Activated naive CD4-positive, alpha-beta T cell treated with anti-CD3 and anti-CD28 coated beads, Interleukin-2, amount 50 U/mL, for 24 hours (primary cell): ENCODE measurements at regions not wholly inside any gene's neighbourhood (a gene's known extent, or its start where the extent isn't known, plus 50 kb on each side); places are given as distances from the start of the nearest gene placed in this dataset.
"Not testable (repeated sequence)": the region's sequence is repeated elsewhere in the genome, so short reads cannot be mapped to it uniquely, and the experiment has no call there.

ENCODE experiments used
- H3K27ac Mint-ChIP-seq: one replicate; pipeline ENCODE4 v1.8.0; 2021; ENCODE audit warnings: mild to moderate bottlenecking, mixed read lengths
- H3K27me3 Mint-ChIP-seq: one replicate; pipeline ENCODE4 v1.8.0; 2021; ENCODE audit warnings: mixed read lengths
- H3K36me3 Mint-ChIP-seq: one replicate; pipeline ENCODE4 v1.8.0; 2021; ENCODE audit warnings: mixed read lengths
- H3K4me1 Mint-ChIP-seq: one replicate; pipeline ENCODE4 v1.8.0; 2021; ENCODE audit warnings: mixed read lengths
- H3K4me3 Mint-ChIP-seq: one replicate; pipeline ENCODE4 v1.8.0; 2021; ENCODE audit warnings: mild to moderate bottlenecking, mixed read lengths
- H3K9me3 Mint-ChIP-seq: one replicate; pipeline ENCODE4 v1.8.0; 2021; ENCODE audit warnings: mixed read lengths

- H3K27me3 Mint-ChIP-seq, result peaks cover 6% of the 10 kb centered on the region
- no peaks in the 10 kb centered on the region for H3K4me1 Mint-ChIP-seq
- no peak overlapping the region for H3K4me3 Mint-ChIP-seq
- H3K27ac Mint-ChIP-seq, result no peak overlapping the region
- peaks cover 7% of the 10 kb centered on the region for H3K9me3 Mint-ChIP-seq
- H3K36me3 Mint-ChIP-seq, result peaks cover 2% of the 10 kb centered on the region
Observed at GRCh38 chr2:176772816-176773215, 439.8 kb upstream of the HNRNPA3 start.

GRCh38 chr2:176774766-176775451 is 437.7 kb upstream of the HNRNPA3 start:
- Mint-ChIP-seq H3K27ac (no peak overlapping the region), H3K36me3 (peaks cover 2% of the 10 kb centered on the region), H3K4me3 (no peak overlapping the region), H3K27me3 (peaks cover 2% of the 10 kb centered on the region), H3K4me1 (no peaks in the 10 kb centered on the region), H3K9me3 (peaks cover 7% of the 10 kb centered on the region)

- H3K36me3 Mint-ChIP-seq, result peaks cover 4% of the 10 kb centered on the region
- no peak overlapping the region for H3K4me3 Mint-ChIP-seq
- peaks cover 1% of the 10 kb centered on the region for H3K27me3 Mint-ChIP-seq
- H3K27ac Mint-ChIP-seq, result no peak overlapping the region
- peaks cover 7% of the 10 kb centered on the region for H3K4me1 Mint-ChIP-seq
- peaks cover 10% of the 10 kb centered on the region for H3K9me3 Mint-ChIP-seq
Observed at GRCh38 chr2:176777262-176777661, 435.3 kb upstream of the HNRNPA3 start.

- H3K9me3 Mint-ChIP-seq, result peaks cover 13% of the 10 kb centered on the region
- H3K36me3 Mint-ChIP-seq, result peaks cover 5% of the 10 kb centered on the region
- no peaks in the 10 kb centered on the region for H3K27me3 Mint-ChIP-seq
- H3K27ac Mint-ChIP-seq, result no peak overlapping the region
- no peak overlapping the region for H3K4me3 Mint-ChIP-seq
- peaks cover 10% of the 10 kb centered on the region for H3K4me1 Mint-ChIP-seq
Observed at GRCh38 chr2:176779917-176780316, 432.7 kb upstream of the HNRNPA3 start.

- Mint-ChIP-seq H3K9me3 (peaks cover 13% of the 10 kb centered on the region), H3K27ac (no peak overlapping the region), H3K36me3 (peaks cover 5% of the 10 kb centered on the region), H3K4me1 (peaks cover 10% of the 10 kb centered on the region), H3K4me3 (no peak overlapping the region), H3K27me3 (no peaks in the 10 kb centered on the region)
Observed at GRCh38 chr2:176780348-176780747, 432.2 kb upstream of the HNRNPA3 start.

- peaks cover 5% of the 10 kb centered on the region for H3K36me3 Mint-ChIP-seq
- H3K4me1 Mint-ChIP-seq, result peaks cover 10% of the 10 kb centered on the region
- no peaks in the 10 kb centered on the region for H3K27me3 Mint-ChIP-seq
- peaks cover 13% of the 10 kb centered on the region for H3K9me3 Mint-ChIP-seq
- no peak overlapping the region for H3K4me3 Mint-ChIP-seq
- H3K27ac Mint-ChIP-seq, result peak overlapping the region; percentile 32
Observed at GRCh38 chr2:176781570-176782217, 430.9 kb upstream of the HNRNPA3 start.

- Mint-ChIP-seq H3K4me1 (peaks cover 10% of the 10 kb centered on the region), H3K9me3 (peaks cover 13% of the 10 kb centered on the region), H3K36me3 (peaks cover 5% of the 10 kb centered on the region), H3K4me3 (no peak overlapping the region), H3K27ac (no peak overlapping the region), H3K27me3 (no peaks in the 10 kb centered on the region)
Observed at GRCh38 chr2:176784633-176785200, 427.9 kb upstream of the HNRNPA3 start.

- Mint-ChIP-seq H3K27ac (no peak overlapping the region), H3K4me3 (no peak overlapping the region), H3K27me3 (peaks cover 6% of the 10 kb centered on the region), H3K9me3 (no peaks in the 10 kb centered on the region), H3K36me3 (no peaks in the 10 kb centered on the region), H3K4me1 (no peaks in the 10 kb centered on the region)
Observed at GRCh38 chr2:176789751-176790150, 422.8 kb upstream of the HNRNPA3 start.

GRCh38 chr2:176790468-176790867 is 422.1 kb upstream of the HNRNPA3 start:
- H3K27me3 Mint-ChIP-seq, result peaks cover 8% of the 10 kb centered on the region
- no peak overlapping the region for H3K27ac Mint-ChIP-seq
- no peaks in the 10 kb centered on the region for H3K36me3 Mint-ChIP-seq
- H3K9me3 Mint-ChIP-seq, result no peaks in the 10 kb centered on the region
- H3K4me3 Mint-ChIP-seq, result no peak overlapping the region
- H3K4me1 Mint-ChIP-seq, result no peaks in the 10 kb centered on the region

GRCh38 chr2:176793792-176794191 is 418.8 kb upstream of the HNRNPA3 start:
- no peak overlapping the region for H3K27ac Mint-ChIP-seq
- no peaks in the 10 kb centered on the region for H3K4me1 Mint-ChIP-seq
- no peaks in the 10 kb centered on the region for H3K36me3 Mint-ChIP-seq
- H3K4me3 Mint-ChIP-seq, result no peak overlapping the region
- H3K27me3 Mint-ChIP-seq, result peaks cover 8% of the 10 kb centered on the region
- H3K9me3 Mint-ChIP-seq, result no peaks in the 10 kb centered on the region

GRCh38 chr2:176794392-176794791 is 418.2 kb upstream of the HNRNPA3 start:
- Mint-ChIP-seq H3K36me3 (no peaks in the 10 kb centered on the region), H3K9me3 (no peaks in the 10 kb centered on the region), H3K27ac (no peak overlapping the region), H3K4me3 (no peak overlapping the region), H3K27me3 (peaks cover 8% of the 10 kb centered on the region), H3K4me1 (no peaks in the 10 kb centered on the region)

- no peaks in the 10 kb centered on the region for H3K9me3 Mint-ChIP-seq
- H3K27me3 Mint-ChIP-seq, result peaks cover 6% of the 10 kb centered on the region
- no peaks in the 10 kb centered on the region for H3K4me1 Mint-ChIP-seq
- H3K27ac Mint-ChIP-seq, result no peak overlapping the region
- H3K4me3 Mint-ChIP-seq, result no peak overlapping the region
- H3K36me3 Mint-ChIP-seq, result no peaks in the 10 kb centered on the region
Observed at GRCh38 chr2:176795823-176796222, 416.8 kb upstream of the HNRNPA3 start.

GRCh38 chr2:176796677-176797076 is 415.9 kb upstream of the HNRNPA3 start:
- H3K27ac Mint-ChIP-seq, H3K4me1 Mint-ChIP-seq, H3K9me3 Mint-ChIP-seq, H3K27me3 Mint-ChIP-seq, H3K36me3 Mint-ChIP-seq, H3K4me3 Mint-ChIP-seq: not testable (repeated sequence)

GRCh38 chr2:176804392-176804791 is 408.2 kb upstream of the HNRNPA3 start:
- Mint-ChIP-seq H3K27ac (no peak overlapping the region), H3K9me3 (no peaks in the 10 kb centered on the region), H3K36me3 (no peaks in the 10 kb centered on the region), H3K4me3 (no peak overlapping the region), H3K27me3 (no peaks in the 10 kb centered on the region), H3K4me1 (no peaks in the 10 kb centered on the region)

- no peak overlapping the region for H3K27ac Mint-ChIP-seq
- no peaks in the 10 kb centered on the region for H3K36me3 Mint-ChIP-seq
- no peaks in the 10 kb centered on the region for H3K9me3 Mint-ChIP-seq
- no peaks in the 10 kb centered on the region for H3K4me1 Mint-ChIP-seq
- H3K4me3 Mint-ChIP-seq, result no peak overlapping the region
- H3K27me3 Mint-ChIP-seq, result no peaks in the 10 kb centered on the region
Observed at GRCh38 chr2:176805345-176805744, 407.2 kb upstream of the HNRNPA3 start.

GRCh38 chr2:176812246-176812775 is 400.3 kb upstream of the HNRNPA3 start:
- Mint-ChIP-seq H3K27me3 (no peaks in the 10 kb centered on the region), H3K36me3 (no peaks in the 10 kb centered on the region), H3K4me3 (no peak overlapping the region), H3K4me1 (peaks cover 13% of the 10 kb centered on the region), H3K27ac (no peak overlapping the region), H3K9me3 (no peaks in the 10 kb centered on the region)
